Activated CD4-positive, alpha-beta T cell treated with anti-CD3 and anti-CD28 coated beads for 1 hour (primary cell): ENCODE measurements at regions not wholly inside any gene's neighbourhood (a gene's known extent, or its start where the extent isn't known, plus 50 kb on each side); places are given as distances from the start of the nearest gene placed in this dataset.

Experiments
- DNase-seq: peaks from one replicate; pipeline ENCODE4 v3.0.0-alpha.2; 2020

GRCh38 chr2:2843969-2844548 is 513.0 kb upstream of the MYT1L start:
- DNase-seq = no peak

GRCh38 chr2:2842466-2842865 is 511.4 kb upstream of the MYT1L start:
- DNase-seq = peak; percentile 1

- DNase-seq = no peak
Measured at GRCh38 chr2:2840681-2841300, 509.7 kb upstream of the MYT1L start.

GRCh38 chr2:2839782-2840531 is 508.9 kb upstream of the MYT1L start:
- peak; percentile 2 for DNase-seq

- DNase-seq = no peak
Measured at GRCh38 chr2:2839393-2839781, 508.3 kb upstream of the MYT1L start.

GRCh38 chr2:2838548-2838845 is 507.4 kb upstream of the MYT1L start:
- DNase-seq = peak; percentile 1

- DNase-seq = peak; percentile 2
Measured at GRCh38 chr2:2837746-2838547, 506.9 kb upstream of the MYT1L start.

GRCh38 chr2:2836343-2837070 is 505.4 kb upstream of the MYT1L start:
- no peak for DNase-seq

GRCh38 chr2:2834516-2835254 is 503.6 kb upstream of the MYT1L start:
- no peak for DNase-seq

- DNase-seq = no peak
Measured at GRCh38 chr2:2834105-2834504, 503.0 kb upstream of the MYT1L start.

- DNase-seq = no peak
Measured at GRCh38 chr2:2832657-2833056, 501.6 kb upstream of the MYT1L start.

- DNase-seq = no peak
Measured at GRCh38 chr2:2831633-2832032, 500.6 kb upstream of the MYT1L start.

- DNase-seq = no peak
Measured at GRCh38 chr2:2830576-2830975, 499.5 kb upstream of the MYT1L start.

- peak; percentile 4 for DNase-seq
Measured at GRCh38 chr2:2828774-2829368, 497.8 kb upstream of the MYT1L start.

- peak; percentile 3 for DNase-seq
Measured at GRCh38 chr2:2827761-2828221, 496.7 kb upstream of the MYT1L start.

GRCh38 chr2:2827046-2827636 is 496.1 kb upstream of the MYT1L start:
- DNase-seq = no peak

- DNase-seq = no peak
Measured at GRCh38 chr2:2826621-2827020, 495.5 kb upstream of the MYT1L start.

GRCh38 chr2:2826209-2826551 is 495.1 kb upstream of the MYT1L start:
- DNase-seq = no peak

- DNase-seq = no peak
Measured at GRCh38 chr2:2825516-2826208, 494.6 kb upstream of the MYT1L start.

- no peak for DNase-seq
Measured at GRCh38 chr2:2825062-2825461, 494.0 kb upstream of the MYT1L start.

- no peak for DNase-seq
Measured at GRCh38 chr2:2824588-2824987, 493.5 kb upstream of the MYT1L start.
